GM23338 (cell line): ENCODE measurements at regions not wholly inside any gene's neighbourhood (a gene's known extent, or its start where the extent isn't known, plus 50 kb on each side); places are given as distances from the start of the nearest gene placed in this dataset.

Experiments
- ATAC-seq: fragments of 200-7000 bp; cut with Tn5 transposase; 3 replicates; pipeline ENCODE4 v1.9.1; 2020
- DNase-seq: peaks from one replicate; pipeline ENCODE4 v3.0.0-alpha.2; 2015; ENCODE audit warnings: low spot score
- H2AFZ ChIP-seq: fragments of 200-600 bp; sonication (generic); 2 replicates; pipeline ENCODE4 v1.8.0; 2016; ENCODE audit warnings: antibody characterized with exemption, mild to moderate bottlenecking, moderate library complexity
- H3F3A ChIP-seq: fragments of 200-600 bp; sonication (generic); replicated peaks from 2 replicates; pipeline ENCODE4 v1.8.0; 2017; ENCODE audit warnings: antibody characterized with exemption, mixed run types, low read depth
- H3K27ac ChIP-seq: fragments of 200-600 bp; sonication (generic); 2 replicates; pipeline ENCODE4 v1.6.1; 2016; ENCODE audit warnings: low read depth
- H3K27me3 ChIP-seq: fragments of 200-600 bp; sonication (generic); 2 replicates; pipeline ENCODE4 v1.8.0; 2016; ENCODE audit warnings: mild to moderate bottlenecking, mixed run types, moderate library complexity; ENCODE audit not compliant: insufficient read depth
- H3K36me3 ChIP-seq: fragments of 200-600 bp; sonication (generic); 2 replicates; pipeline ENCODE4 v1.8.0; 2016; ENCODE audit warnings: mild to moderate bottlenecking; ENCODE audit not compliant: insufficient read depth
- H3K4me1 ChIP-seq: fragments of 200-600 bp; sonication (generic); 2 replicates; pipeline ENCODE4 v1.8.0; 2016; ENCODE audit warnings: mild to moderate bottlenecking, moderate library complexity; ENCODE audit not compliant: insufficient read depth
- H3K4me2 ChIP-seq: fragments of 200-600 bp; sonication (generic); 2 replicates; pipeline ENCODE4 v1.7.1; 2017; ENCODE audit warnings: mixed run types
- H3K4me3 ChIP-seq: fragments of 200-600 bp; sonication (generic); 2 replicates; pipeline ENCODE4 v1.6.1; 2016; ENCODE audit warnings: mixed run types
- H3K79me2 ChIP-seq: fragments of 200-600 bp; sonication (generic); replicated peaks from 2 replicates; pipeline ENCODE4 v1.8.0; 2017; ENCODE audit warnings: mild to moderate bottlenecking; ENCODE audit not compliant: insufficient read depth
- H3K9me2 ChIP-seq: fragments of 200-600 bp; sonication (generic); 2 replicates; pipeline ENCODE4 v1.8.0; 2017; ENCODE audit not compliant: insufficient read depth
- H4K20me1 ChIP-seq: fragments of 200-600 bp; sonication (generic); replicated peaks from 2 replicates; pipeline ENCODE4 v1.8.0; 2017; ENCODE audit warnings: mild to moderate bottlenecking; ENCODE audit not compliant: insufficient read depth
- H3K27ac Mint-ChIP-seq: 2 replicates; pipeline ENCODE4 v1.8.0; 2020; ENCODE audit warnings: inconsistent platforms, mild to moderate bottlenecking, moderate library complexity, mixed read lengths
- H3K27me3 Mint-ChIP-seq: 3 replicates; pipeline ENCODE4 v1.8.0; 2022; ENCODE audit warnings: low read depth, mild to moderate bottlenecking, moderate library complexity, mixed read lengths, inconsistent platforms; ENCODE audit not compliant: insufficient read depth, poor library complexity
- H3K36me3 Mint-ChIP-seq: 3 replicates; pipeline ENCODE4 v1.8.0; 2021; ENCODE audit warnings: low read depth, mild to moderate bottlenecking, inconsistent platforms, moderate library complexity, mixed read lengths
- H3K4me1 Mint-ChIP-seq: 3 replicates; pipeline ENCODE4 v1.8.0; 2020; ENCODE audit warnings: mild to moderate bottlenecking, inconsistent platforms, mixed read lengths
- H3K4me3 Mint-ChIP-seq: 3 replicates; pipeline ENCODE4 v1.8.0; 2021; ENCODE audit warnings: moderate library complexity, mild to moderate bottlenecking, inconsistent platforms, mixed read lengths
- H3K9me3 Mint-ChIP-seq: 3 replicates; pipeline ENCODE4 v1.8.0; 2020; ENCODE audit warnings: moderate library complexity, mild to moderate bottlenecking, inconsistent platforms, mixed read lengths
- EZH2 ChIP-seq: fragments of 200-600 bp; sonication (generic); IDR thresholded peaks from one replicate; pipeline ENCODE4 v1.8.0; 2017; ENCODE audit warnings: antibody characterized with exemption, mild to moderate bottlenecking, low read depth; ENCODE audit not compliant: unreplicated experiment
- JUNB ChIP-seq: IDR thresholded peaks from one replicate; pipeline ENCODE4 v1.6.1; 2016; ENCODE audit warnings: antibody characterized with exemption; ENCODE audit not compliant: unreplicated experiment
- NANOG ChIP-seq: IDR thresholded peaks from 2 replicates; pipeline ENCODE4 v1.6.1; 2016; ENCODE audit warnings: antibody characterized with exemption, borderline replicate concordance
- POLR2AphosphoS5 ChIP-seq: IDR thresholded peaks from 2 replicates; pipeline ENCODE4 v1.6.1; 2016; ENCODE audit warnings: antibody characterized with exemption, low read depth
- ZNF114 ChIP-seq: fragments of 250-450 bp; sonication (Bioruptor Pico); IDR thresholded peaks from 2 replicates; pipeline ENCODE4 v1.5.0; 2020; ENCODE audit warnings: mild to moderate bottlenecking, moderate library complexity
- TF ChIP-seq, protein P1 (sequence below): fragments of 250-450 bp; sonication (Bioruptor Pico); IDR thresholded peaks from 2 replicates; pipeline ENCODE4 v1.5.0; 2020; ENCODE audit warnings: mild to moderate bottlenecking, moderate library complexity
- TF ChIP-seq, protein P2 (sequence below): IDR thresholded peaks from 2 replicates; pipeline ENCODE4 v1.6.1; 2016; ENCODE audit warnings: antibody characterized with exemption

DNA sequence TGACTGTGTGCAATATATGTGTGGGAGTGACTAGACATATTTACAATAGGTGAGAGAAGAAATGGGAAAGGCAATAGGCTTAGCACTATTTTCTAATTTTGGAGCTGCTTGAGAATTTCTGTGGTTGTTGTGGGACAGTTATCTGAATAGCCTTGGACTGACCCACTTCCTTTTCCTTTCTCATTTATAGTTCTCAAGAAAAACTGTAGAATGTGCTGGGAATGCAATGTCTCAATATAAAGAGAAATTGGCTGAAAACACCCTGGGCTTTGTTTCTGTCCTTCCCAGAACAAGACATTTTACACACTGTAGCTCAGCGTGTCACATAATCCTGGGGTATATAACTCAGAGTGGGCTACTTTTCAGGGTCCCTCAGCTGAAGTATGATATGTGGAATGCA, 153.0 kb upstream of the RHOBTB1 start:
- no peak overlapping the region for H3K27ac Mint-ChIP-seq
- 0 out of 2 replicates have a peak, but pooled peaks cover 7% of the 10 kb centered on the region for H3K9me2 ChIP-seq
- ATAC-seq (no peak), DNase-seq (no peak)
- H2AFZ ChIP-seq, result no peak overlapping the region
- no peak overlapping the region for H3K4me3 ChIP-seq
- H3K79me2 ChIP-seq, result no peaks in the 10 kb centered on the region
- H3K27me3 Mint-ChIP-seq, result no peaks in the 10 kb centered on the region
- no peaks in the 10 kb centered on the region for H4K20me1 ChIP-seq
- H3K4me3 Mint-ChIP-seq, result no peak overlapping the region
- no peaks in the 10 kb centered on the region for H3K27me3 ChIP-seq
- no peak overlapping the region for H3K27ac ChIP-seq
- H3K4me1 Mint-ChIP-seq, result peaks cover 9% of the 10 kb centered on the region; the same call in 2 of the 3 replicates
- H3K36me3 Mint-ChIP-seq, result no peaks in the 10 kb centered on the region
- no peaks in the 10 kb centered on the region for H3F3A ChIP-seq
- H3K4me1 ChIP-seq, result 0 out of 2 replicates have a peak, but pooled peaks cover under 1% of the 10 kb centered on the region
- H3K36me3 ChIP-seq, result no peaks in the 10 kb centered on the region
- no peak overlapping the region for H3K4me2 ChIP-seq
- TF ChIP-seq ZNF114 (no peak), JUNB (no peak), NANOG (no peak), EZH2 (no peak), POLR2AphosphoS5 (no peak)
- TF ChIP-seq, protein P1, sequence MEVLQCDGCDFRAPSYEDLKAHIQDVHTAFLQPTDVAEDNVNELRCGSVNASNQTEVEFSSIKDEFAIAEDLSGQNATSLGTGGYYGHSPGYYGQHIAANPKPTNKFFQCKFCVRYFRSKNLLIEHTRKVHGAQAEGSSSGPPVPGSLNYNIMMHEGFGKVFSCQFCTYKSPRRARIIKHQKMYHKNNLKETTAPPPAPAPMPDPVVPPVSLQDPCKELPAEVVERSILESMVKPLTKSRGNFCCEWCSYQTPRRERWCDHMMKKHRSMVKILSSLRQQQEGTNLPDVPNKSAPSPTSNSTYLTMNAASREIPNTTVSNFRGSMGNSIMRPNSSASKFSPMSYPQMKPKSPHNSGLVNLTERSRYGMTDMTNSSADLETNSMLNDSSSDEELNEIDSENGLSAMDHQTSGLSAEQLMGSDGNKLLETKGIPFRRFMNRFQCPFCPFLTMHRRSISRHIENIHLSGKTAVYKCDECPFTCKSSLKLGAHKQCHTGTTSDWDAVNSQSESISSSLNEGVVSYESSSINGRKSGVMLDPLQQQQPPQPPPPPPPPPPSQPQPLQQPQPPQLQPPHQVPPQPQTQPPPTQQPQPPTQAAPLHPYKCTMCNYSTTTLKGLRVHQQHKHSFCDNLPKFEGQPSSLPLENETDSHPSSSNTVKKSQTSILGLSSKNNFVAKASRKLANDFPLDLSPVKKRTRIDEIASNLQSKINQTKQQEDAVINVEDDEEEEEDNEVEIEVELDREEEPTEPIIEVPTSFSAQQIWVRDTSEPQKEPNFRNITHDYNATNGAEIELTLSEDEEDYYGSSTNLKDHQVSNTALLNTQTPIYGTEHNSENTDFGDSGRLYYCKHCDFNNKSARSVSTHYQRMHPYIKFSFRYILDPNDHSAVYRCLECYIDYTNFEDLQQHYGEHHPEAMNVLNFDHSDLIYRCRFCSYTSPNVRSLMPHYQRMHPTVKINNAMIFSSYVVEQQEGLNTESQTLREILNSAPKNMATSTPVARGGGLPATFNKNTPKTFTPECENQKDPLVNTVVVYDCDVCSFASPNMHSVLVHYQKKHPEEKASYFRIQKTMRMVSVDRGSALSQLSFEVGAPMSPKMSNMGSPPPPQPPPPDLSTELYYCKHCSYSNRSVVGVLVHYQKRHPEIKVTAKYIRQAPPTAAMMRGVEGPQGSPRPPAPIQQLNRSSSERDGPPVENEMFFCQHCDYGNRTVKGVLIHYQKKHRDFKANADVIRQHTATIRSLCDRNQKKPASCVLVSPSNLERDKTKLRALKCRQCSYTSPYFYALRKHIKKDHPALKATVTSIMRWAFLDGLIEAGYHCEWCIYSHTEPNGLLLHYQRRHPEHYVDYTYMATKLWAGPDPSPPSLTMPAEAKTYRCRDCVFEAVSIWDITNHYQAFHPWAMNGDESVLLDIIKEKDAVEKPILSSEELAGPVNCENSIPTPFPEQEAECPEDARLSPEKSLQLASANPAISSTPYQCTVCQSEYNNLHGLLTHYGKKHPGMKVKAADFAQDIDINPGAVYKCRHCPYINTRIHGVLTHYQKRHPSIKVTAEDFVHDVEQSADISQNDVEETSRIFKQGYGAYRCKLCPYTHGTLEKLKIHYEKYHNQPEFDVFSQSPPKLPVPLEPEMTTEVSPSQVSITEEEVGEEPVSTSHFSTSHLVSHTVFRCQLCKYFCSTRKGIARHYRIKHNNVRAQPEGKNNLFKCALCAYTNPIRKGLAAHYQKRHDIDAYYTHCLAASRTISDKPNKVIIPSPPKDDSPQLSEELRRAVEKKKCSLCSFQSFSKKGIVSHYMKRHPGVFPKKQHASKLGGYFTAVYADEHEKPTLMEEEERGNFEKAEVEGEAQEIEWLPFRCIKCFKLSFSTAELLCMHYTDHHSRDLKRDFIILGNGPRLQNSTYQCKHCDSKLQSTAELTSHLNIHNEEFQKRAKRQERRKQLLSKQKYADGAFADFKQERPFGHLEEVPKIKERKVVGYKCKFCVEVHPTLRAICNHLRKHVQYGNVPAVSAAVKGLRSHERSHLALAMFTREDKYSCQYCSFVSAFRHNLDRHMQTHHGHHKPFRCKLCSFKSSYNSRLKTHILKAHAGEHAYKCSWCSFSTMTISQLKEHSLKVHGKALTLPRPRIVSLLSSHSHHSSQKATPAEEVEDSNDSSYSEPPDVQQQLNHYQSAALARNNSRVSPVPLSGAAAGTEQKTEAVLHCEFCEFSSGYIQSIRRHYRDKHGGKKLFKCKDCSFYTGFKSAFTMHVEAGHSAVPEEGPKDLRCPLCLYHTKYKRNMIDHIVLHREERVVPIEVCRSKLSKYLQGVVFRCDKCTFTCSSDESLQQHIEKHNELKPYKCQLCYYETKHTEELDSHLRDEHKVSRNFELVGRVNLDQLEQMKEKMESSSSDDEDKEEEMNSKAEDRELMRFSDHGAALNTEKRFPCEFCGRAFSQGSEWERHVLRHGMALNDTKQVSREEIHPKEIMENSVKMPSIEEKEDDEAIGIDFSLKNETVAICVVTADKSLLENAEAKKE (CRISPR knock-in tag), result no peak
- TF ChIP-seq, protein P2, sequence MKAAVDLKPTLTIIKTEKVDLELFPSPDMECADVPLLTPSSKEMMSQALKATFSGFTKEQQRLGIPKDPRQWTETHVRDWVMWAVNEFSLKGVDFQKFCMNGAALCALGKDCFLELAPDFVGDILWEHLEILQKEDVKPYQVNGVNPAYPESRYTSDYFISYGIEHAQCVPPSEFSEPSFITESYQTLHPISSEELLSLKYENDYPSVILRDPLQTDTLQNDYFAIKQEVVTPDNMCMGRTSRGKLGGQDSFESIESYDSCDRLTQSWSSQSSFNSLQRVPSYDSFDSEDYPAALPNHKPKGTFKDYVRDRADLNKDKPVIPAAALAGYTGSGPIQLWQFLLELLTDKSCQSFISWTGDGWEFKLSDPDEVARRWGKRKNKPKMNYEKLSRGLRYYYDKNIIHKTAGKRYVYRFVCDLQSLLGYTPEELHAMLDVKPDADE, result no peak
- H3K9me3 Mint-ChIP-seq, result no peaks in the 10 kb centered on the region
